GM21529 (cell line): ENCODE measurements at regions not wholly inside any gene's neighbourhood (a gene's known extent, or its start where the extent isn't known, plus 50 kb on each side); places are given as distances from the start of the nearest gene placed in this dataset.
"Not testable (repeated sequence)": the region's sequence is repeated elsewhere in the genome, so short reads cannot be mapped to it uniquely, and the experiment has no call there.

ENCODE experiments used
- ATAC-seq: cut with Tn5 transposase; IDR thresholded peaks from one replicate; pipeline ENCODE4 v1.9.1; 2021; ENCODE audit not compliant: unreplicated experiment

DNA sequence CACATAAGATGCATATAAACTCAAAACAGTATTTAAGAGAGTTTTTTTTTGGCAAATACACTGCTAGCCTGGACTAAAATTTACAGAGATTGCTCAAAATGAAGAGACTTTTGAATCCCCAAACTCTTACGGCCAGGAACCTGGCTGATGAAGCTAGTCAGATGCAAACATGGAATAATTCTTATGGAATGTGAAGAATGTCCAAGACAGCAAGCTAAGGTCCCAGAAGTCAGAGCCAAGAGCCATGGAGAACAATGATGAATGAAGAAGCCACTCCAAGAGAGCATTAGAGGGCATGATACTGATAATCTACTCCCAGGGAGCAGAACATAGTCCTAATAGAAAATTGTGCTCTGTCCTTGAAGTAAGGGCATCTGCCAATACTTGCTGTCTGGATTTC is 705.5 kb downstream of the DIPK2A start:
- no peak for ATAC-seq

DNA sequence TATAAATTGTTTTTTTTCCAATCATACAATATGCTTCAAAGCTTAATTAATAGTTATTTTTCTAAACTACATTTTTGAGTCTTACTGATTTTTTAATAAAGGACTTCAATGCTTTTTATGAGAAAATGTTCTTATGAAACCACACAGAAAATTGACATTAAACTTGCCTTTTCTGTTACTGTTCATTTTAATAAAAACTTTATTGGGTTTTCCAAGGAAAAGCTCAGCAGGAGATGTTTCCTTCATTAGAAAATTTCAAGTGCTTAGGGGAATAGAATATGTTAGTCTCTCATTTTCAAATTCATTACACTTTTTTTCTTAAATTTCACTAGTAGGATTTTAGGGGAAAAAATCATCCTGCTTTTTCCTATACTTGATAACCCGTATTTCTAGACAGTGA is 711.4 kb downstream of the DIPK2A start:
- ATAC-seq: no peak

DNA sequence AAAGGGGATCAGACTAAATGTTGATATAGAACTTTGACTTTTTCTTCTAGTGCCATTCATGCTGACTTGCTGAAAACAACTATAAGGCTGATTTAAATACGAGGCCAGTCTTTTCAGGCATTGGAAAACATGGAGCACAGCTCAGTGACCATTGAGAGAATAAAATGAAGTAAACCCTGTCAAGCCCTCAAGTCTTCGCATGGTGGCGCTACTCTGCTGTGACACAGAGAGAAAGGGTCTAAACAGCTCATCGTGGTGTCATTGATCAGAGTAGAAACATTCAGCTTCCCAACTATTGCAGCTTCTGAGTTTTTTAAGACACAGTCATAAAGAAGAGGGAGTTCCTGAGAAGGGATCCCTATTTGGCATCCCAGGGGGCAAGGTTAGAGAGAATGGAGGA is 716.2 kb downstream of the DIPK2A start:
- peak; percentile 59 for ATAC-seq

DNA sequence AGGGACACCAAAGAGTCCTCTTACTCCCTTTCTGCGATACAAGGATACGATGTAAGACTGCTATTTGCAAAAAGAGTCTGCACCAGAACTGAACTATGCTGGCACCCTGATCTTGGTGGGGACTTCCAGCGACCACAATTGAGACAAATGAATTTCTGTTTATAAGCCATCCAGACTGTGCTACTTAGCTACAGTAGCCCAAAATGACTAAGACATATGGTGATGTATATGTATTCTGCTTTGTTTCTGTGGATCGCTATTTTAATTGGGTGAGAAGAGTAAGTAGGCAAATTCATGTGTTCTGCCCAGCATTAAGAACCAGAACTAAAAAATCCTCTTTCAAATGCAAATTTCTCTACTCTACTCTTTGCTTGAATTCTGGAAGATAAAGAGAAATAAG is 720.9 kb downstream of the DIPK2A start:
- ATAC-seq: no peak

DNA sequence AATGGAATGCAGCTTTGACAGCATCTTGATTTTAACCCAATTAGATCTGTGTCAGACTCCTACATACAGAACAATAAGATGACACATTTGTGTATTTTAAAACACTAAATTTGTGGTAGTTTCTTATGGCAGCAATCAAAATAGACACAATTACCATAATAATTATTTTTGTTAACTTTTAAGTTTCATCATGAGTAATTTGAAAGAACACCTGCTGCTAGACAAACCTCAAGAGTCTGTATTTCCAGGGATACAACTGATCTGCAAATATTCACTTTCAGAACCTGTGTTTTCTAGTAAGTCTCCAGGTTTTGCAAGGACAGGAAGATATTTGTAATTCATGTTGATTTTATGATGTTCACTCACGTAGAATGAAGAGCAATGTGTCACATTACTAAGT is 736.8 kb downstream of the DIPK2A start:
- ATAC-seq: no peak

DNA sequence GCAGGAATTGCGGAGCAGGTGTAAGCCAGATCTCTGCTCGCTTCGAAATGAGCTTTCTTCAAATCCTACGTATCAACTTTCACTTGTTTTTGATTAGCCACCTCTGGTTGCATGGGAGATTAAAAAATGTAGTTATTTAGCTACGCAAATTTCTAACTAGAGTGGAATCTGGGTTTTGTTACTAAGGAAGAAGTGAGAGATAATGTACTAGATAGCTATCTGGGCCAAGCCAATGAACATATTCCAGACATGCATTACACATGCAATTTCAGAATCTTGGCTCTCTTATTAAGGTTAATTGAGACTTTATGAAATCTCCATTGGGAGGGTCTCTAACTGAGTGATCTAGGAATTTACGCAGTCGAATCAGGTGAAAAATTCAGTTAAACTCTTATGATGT is 765.7 kb downstream of the DIPK2A start:
- ATAC-seq: no peak

DNA sequence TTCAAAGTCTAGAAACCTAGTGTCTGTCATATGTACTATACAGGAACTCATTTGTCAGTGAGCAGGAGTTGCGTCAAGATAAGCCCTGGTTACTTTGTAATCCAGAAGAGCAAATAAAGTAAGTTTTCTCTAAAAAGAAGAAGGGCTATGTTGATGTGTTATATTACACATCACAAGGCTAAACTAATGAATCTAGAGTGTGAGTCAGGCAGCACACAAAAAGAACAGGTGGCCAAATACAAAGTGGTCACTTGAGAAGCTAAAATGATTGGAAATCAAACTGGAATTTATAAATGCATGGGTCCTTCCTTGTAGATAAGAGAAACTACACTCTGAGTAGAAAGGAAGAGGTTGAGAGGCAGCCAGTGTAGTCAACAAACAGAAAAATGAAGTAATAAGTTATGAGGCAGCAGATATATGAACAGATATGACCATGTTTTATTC is 771.6 kb downstream of the DIPK2A start:
- ATAC-seq: no peak

DNA sequence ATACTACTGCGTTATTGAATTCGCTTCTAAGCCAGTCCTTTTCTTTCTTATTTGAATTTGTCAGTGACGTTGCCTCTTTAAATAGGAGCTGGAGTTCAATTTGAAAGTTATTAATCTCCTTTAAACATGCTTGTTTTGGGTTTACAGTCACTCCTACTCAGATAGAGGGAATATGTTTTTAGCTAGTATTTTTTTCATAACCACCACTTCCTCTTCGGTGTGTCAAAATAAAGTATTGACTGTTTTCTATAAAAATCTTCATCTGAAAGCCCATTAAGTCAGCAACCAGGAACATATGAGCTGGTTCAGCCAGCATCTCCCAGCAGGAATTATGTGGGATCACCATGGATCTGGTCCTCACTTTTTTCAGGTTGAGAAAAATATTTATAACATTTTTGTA is 772.9 kb downstream of the DIPK2A start:
- ATAC-seq: no peak

DNA sequence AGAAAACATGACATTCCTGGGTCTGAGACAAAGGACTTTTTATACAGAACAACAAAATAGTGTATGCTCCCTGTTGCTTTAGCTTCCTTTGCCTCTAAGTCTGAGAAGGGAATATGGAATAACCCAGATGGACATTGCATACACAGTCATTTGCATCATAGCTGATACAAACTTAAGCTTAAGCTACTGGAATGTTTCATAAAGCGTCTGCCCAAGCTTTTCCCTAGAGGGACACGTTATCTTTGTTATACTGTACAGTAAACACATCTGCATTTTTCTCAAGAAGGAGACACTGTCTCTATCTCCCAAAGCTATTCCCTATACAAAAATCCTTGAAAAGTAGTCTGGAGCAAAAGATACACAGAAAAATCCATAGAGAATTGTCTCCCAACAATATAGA is 775.0 kb downstream of the DIPK2A start:
- no peak for ATAC-seq

DNA sequence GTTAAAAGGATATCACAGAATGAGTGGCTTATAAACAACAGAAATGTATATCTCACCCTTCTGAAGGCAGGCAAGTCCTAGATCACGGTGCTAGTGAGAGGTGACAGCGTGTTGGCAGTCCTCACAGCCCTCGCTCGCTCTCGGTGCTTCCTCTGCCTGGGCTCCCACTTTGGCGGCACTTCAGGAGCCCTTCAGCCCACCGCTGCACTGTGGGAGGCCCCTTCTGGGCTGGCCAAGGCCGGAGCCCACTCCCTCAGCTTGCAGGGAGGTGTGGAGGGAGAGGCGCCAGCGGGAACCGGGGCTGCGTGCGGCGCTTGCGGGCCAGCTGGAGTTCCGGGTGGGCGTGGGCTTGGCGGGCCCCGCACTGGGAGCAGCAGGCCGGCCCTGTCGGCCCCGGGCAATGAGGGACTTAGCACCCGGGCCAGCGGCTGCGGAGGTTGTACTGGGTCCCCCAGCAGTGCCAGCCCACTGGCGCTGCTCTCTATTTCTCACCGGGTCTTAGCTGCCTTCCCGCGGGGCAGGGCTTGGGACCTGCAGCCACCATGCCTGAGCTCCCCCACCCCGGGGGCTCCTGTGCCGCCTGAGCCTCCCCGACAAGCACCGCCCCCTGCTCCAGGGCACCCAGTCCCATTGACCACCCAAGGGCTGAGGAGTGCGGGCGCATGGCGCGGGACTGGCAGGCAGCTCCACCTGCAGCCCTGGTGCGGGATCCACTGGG is 778.1 kb downstream of the DIPK2A start:
- ATAC-seq: not testable (repeated sequence)

DNA sequence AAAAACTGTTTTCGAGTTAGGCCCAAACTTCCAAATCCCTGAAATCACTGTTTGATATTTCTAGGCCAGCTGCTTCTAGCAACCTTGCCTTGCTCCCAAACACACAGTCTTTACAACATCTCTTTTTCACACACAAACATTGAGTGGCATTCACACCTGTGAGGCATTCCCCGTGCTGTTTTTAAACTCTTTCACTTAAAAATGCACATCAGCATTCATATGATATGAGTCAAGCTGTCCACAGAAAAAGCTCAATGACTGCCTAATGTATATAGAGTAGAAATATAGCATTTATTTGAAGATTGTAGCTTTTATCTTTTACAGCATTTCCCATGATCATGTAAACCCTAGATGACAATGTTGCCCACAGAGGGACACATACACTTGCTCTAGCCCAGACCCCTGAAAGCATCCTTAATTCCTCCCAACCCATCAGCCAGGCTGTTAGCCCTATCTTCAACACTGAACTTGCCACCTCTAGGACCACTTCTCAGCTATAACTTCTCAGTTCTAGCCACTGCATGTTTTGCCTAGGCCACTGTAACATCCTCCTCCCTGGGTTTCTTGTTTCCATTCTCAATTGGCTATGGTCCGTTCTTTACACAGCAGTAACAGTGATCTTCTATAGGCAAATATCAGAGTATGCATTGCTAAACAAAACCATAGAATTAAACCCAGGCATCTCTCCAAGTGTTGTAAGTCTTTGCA is 782.6 kb downstream of the DIPK2A start:
- no peak for ATAC-seq

DNA sequence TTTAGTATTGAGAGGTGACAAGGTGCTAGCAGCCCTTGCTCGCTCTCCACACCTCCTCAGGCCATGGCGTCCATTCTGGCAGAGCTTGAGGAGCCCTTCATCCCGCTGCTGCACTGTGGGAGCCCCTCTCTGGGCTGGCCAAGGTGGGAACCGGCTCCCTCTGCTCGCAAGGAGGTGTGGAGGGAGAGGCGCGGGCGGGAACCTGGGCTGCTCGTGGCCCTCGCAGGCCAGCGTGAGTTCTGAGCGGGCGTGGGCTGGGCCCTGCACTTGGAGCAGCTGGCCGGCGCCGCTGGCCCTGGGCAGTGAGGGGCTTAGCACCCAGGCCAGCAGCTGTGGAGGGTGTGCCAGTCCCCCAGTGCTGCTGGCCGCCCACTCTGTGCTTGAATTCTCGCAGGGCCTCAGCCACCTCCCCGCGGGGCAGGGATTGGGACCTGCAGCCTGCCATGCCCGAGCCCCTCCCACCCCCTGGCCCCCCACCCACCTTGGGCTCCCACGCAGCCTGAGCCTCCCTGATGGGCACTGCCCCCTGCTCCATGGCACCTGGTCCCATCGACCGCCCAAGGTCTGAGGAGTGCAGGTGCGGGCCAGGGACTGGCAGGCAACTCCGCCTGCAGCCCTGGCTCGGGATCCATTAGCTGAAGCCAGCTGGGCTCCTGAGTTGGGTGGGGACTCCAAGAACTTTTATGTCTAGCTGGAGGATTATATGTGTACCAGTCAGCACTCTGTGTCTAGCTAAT is 785.2 kb downstream of the DIPK2A start:
- ATAC-seq: no peak

DNA sequence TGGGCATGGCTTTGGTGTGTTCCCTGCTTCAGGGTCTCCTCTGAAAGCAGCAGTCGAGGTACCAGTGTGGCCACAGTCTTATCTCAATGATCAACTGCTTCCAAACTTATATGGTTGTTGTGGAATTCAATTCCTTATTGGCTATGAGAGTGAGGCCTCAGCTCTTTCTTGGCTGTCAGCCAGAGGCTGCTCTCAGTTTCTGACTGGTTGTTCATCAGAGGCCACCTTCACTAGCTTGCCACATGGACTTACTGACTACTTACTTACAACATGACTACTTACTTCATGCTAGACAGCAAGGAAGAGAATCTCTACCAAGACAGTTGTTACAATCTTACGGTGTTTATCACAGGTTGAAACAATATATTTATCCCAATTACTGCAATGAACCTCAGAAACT is 789.2 kb downstream of the DIPK2A start:
- ATAC-seq: no peak

DNA sequence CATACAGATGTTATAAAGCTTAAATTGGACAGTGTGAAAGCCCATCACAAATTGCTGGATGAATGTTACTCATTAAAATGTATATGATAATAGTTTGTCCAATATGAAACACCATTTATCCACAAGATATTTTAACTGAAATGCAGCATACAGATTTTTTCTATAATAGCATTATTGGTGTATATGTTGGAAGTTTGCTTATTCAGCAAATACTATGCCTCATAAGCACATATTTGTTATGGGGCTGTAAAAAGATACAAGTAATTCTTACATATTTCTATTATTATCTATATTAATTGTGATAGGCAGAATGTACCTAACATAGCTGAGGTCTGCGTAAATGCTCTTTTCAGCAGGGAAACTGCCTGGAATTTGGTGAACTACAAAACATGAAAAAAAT is 790.5 kb downstream of the DIPK2A start:
- ATAC-seq: no peak

DNA sequence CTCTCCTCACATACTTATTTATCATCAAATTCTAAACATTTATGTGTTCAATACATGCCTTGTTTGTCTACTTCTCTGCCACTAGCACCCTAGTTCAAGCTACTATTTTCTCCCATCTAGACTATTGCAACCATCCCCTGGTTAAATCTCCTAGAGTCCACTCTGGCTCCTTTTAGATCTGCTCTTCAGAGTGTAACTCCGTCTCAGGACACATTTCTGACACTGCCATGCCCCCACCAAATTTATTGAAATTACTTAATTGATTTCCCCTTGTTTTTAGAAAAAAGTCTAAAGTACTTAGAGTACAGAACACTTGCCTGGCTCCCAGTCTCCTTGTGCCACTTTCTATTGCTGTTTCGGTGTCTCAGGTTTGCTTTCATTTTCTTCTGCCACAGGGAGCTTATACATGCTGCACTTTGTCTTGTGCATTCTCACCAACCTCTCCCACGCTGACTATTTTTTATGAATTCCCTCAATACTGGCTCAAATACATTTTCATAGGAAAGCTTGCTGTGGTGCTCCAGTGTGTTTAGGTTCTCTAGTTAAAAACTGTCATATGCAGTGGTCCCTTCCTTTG is 792.3 kb downstream of the DIPK2A start:
- peak; percentile 88 for ATAC-seq

DNA sequence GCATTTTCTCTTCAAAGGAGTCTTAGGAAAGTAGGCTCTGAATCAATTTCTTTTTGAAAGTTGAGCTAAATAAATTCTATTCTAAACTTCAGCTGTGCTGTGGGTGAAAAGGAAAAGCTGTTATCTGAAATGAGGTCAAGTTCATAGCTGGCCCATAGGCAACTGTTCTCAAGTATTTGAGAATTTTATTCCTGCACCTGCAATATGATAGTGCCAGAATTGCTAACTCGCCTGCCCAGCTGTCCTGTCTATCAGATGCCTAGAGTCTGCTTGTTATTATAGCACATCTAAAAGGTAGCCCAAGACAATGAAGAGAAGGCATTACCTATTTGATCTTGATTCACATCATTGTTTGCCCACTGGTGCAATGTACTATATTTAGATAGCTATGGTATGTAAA is 798.7 kb downstream of the DIPK2A start:
- ATAC-seq: no peak

DNA sequence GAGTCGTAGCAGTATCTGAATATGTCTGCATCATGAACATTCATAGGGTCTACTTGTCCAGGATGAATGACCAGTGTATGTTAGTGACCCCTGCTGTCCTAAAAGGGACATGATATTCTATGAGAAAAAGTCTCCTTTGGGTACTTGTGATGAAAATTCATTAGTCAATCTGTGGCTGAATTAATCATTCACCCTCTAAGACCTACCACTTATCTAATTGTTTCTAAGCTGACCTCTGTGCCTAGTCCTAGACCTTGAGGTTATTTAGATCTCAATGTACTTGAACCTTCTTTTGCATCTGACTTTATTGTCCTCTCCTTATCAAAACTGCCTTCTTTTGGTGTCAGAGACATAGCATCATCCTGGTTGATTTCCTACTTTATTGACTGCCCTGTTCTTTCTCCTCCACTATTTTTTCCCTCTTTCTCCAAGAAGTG is 799.3 kb downstream of the DIPK2A start:
- ATAC-seq: peak; percentile 61

DNA sequence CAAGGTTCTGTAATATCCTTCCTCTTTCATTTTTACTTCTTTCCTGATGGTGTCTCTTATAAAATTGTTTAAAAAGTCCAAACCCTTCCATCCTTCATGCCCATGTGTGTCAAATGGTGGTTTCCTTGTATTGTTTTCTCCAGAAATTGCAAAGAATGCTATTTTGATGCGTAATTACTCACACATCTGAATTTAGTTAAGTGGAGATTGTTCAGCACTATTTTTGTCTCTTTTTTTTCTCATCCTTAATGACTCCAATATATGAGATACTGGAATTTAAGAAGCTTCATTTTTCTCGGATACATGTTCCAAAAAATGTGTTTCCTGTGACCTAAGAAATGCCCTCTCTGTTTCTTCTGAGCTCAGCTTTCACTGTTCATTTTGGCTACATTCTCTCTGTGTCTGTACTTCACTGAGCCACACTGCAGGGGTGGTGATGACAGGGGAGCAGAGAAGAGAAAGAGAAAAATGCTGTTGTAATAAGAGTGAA is 799.8 kb downstream of the DIPK2A start:
- no peak for ATAC-seq

DNA sequence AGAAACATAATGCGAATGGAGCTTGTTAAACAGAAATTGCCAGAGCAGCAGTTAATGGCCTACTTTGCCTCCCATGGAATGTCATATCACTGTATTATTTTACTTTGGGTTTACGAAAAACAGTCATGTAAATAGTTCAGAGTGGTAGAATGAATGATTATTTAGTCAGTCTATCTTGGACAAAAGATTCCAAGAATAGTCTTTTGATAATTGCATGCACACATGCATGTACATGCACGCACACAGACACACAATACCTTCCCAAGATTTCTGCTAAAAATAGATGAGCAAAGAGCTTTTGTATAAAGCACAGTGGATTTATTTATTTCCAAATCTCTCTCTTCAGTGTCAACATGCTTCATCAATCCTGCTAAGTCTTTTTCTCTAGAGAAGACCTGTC is 800.7 kb downstream of the DIPK2A start:
- no peak for ATAC-seq

DNA sequence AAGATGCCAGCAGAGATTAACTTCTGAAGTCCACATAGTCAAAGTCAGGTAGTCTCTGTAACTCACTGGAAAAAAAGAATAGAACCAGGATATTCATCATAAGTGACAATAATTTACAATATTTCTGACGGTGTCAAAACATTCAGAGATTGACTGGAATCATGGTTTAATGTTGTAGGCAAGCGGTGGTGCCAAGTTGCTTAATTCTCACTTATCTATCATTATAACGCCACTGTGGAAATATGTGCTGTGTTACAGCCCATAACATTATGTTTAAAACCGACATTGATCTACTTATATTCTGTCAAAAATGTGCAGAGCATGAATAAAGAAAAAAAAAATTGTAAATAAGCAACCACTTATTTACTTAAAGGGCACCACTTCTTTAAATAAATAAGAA is 801.7 kb downstream of the DIPK2A start:
- ATAC-seq: no peak

DNA sequence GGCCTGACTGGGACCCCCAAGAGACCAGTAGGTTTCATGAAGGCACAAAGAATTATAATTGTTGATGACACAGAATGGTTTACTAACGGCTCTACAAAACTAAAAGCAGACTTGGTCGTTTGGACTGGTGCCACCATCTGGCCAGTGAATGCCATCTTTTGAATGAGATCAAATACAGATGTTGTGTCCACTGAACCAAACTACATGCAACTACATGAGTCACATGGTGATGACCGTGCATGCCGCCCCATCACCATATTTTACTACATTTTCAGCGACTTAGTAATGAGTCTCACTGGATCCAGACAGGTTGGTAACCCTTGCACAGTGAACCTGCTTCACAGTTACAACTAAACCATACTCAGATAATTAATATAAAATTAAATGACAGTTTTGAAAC is 803.3 kb downstream of the DIPK2A start:
- no peak for ATAC-seq
